SK-N-SH treated with all-trans-retinoic acid at 6 μM for 48 hours (cell line): ENCODE measurements at regions not wholly inside any gene's neighbourhood (a gene's known extent, or its start where the extent isn't known, plus 50 kb on each side); places are given as distances from the start of the nearest gene placed in this dataset.

ENCODE experiments used
- ATAC-seq: fragments of 200-7000 bp; cut with Tn5 transposase; 3 replicates; pipeline ENCODE4 v1.9.1; 2020; ENCODE audit warnings: mild to moderate bottlenecking, moderate library complexity
- ARNTL ChIP-seq: fragments of 450-650 bp; formaldehyde crosslinking; IDR thresholded peaks from 2 replicates; pipeline ENCODE4 v1.5.0; 2020; ENCODE audit warnings: low read depth, mild to moderate bottlenecking, moderate library complexity, borderline replicate concordance
- BACH2 ChIP-seq: fragments of 250-450 bp; sonication (Bioruptor Pico); IDR thresholded peaks from 2 replicates; pipeline ENCODE4 v1.9.0; 2021; ENCODE audit warnings: mild to moderate bottlenecking, borderline replicate concordance
- CREB5 ChIP-seq: fragments of 250-450 bp; sonication (Bioruptor Pico); IDR thresholded peaks from 2 replicates; pipeline ENCODE4 v1.5.1; 2020; ENCODE audit warnings: low read depth, mild to moderate bottlenecking, moderate library complexity
- CSDC2 ChIP-seq: fragments of 250-450 bp; sonication (Bioruptor Pico); IDR thresholded peaks from 2 replicates; pipeline ENCODE4 v1.5.0; 2020; ENCODE audit warnings: mild to moderate bottlenecking, moderate library complexity
- CSRNP3 ChIP-seq: fragments of 250-450 bp; sonication (Bioruptor Pico); IDR thresholded peaks from 2 replicates; pipeline ENCODE4 v1.5.1; 2021; ENCODE audit warnings: mild to moderate bottlenecking, moderate library complexity
- ESRRG ChIP-seq: fragments of 250-450 bp; sonication (Bioruptor Pico); IDR thresholded peaks from 2 replicates; pipeline ENCODE4 v1.6.1; 2021; ENCODE audit warnings: mild to moderate bottlenecking
- GLIS3 ChIP-seq: fragments of 250-450 bp; sonication (Bioruptor Pico); IDR thresholded peaks from 2 replicates; pipeline ENCODE4 v1.5.0; 2020; ENCODE audit warnings: mild to moderate bottlenecking, moderate library complexity
- ISL1 ChIP-seq: fragments of 250-450 bp; sonication (Bioruptor Pico); IDR thresholded peaks from 2 replicates; pipeline ENCODE4 v2.1.2; 2022; ENCODE audit warnings: mild to moderate bottlenecking, moderate library complexity
- OSR1 ChIP-seq: fragments of 250-450 bp; sonication (Bioruptor Pico); IDR thresholded peaks from 2 replicates; pipeline ENCODE4 v1.8.0; 2022; ENCODE audit warnings: moderate library complexity, mild to moderate bottlenecking, inconsistent platforms
- PATZ1 ChIP-seq: fragments of 250-450 bp; sonication (Bioruptor Pico); IDR thresholded peaks from 2 replicates; pipeline ENCODE4 v1.8.0; 2020; ENCODE audit warnings: mild to moderate bottlenecking, moderate library complexity, borderline replicate concordance
- POU6F1 ChIP-seq: fragments of 250-450 bp; sonication (Bioruptor Pico); IDR thresholded peaks from 2 replicates; pipeline ENCODE4 v1.8.0; 2021; ENCODE audit warnings: low read depth, mild to moderate bottlenecking, moderate library complexity, borderline replicate concordance
- PPARA ChIP-seq: fragments of 250-450 bp; sonication (Bioruptor Pico); IDR thresholded peaks from 2 replicates; pipeline ENCODE4 v1.5.0; 2020; ENCODE audit warnings: mild to moderate bottlenecking, borderline replicate concordance
- RARB ChIP-seq: fragments of 250-450 bp; sonication (Bioruptor Pico); IDR thresholded peaks from 2 replicates; pipeline ENCODE4 v1.8.0; 2021; ENCODE audit warnings: mild to moderate bottlenecking, moderate library complexity
- SNAI2 ChIP-seq: fragments of 250-450 bp; sonication (Bioruptor Pico); IDR thresholded peaks from 2 replicates; pipeline ENCODE4 v1.5.0; 2020; ENCODE audit warnings: mild to moderate bottlenecking, moderate library complexity
- TCF4 ChIP-seq: fragments of 250-450 bp; sonication (Bioruptor Pico); IDR thresholded peaks from 2 replicates; pipeline ENCODE4 v1.8.0; 2021; ENCODE audit warnings: mild to moderate bottlenecking, moderate library complexity, borderline replicate concordance
- TOX ChIP-seq: fragments of 250-450 bp; sonication (Bioruptor Pico); IDR thresholded peaks from 2 replicates; pipeline ENCODE4 v1.8.0; 2021; ENCODE audit warnings: mild to moderate bottlenecking, moderate library complexity, borderline replicate concordance
- TSHZ2 ChIP-seq: fragments of 250-450 bp; sonication (Bioruptor Pico); IDR thresholded peaks from 2 replicates; pipeline ENCODE4 v1.5.0; 2020; ENCODE audit warnings: mild to moderate bottlenecking, moderate library complexity
- ZC3H10 ChIP-seq: fragments of 250-450 bp; sonication (Bioruptor Pico); IDR thresholded peaks from 2 replicates; pipeline ENCODE4 v1.5.1; 2021; ENCODE audit warnings: mild to moderate bottlenecking, moderate library complexity
- ZFP3 ChIP-seq: fragments of 250-450 bp; sonication (Bioruptor Pico); IDR thresholded peaks from 2 replicates; pipeline ENCODE4 v1.5.0; 2020; ENCODE audit warnings: mild to moderate bottlenecking, moderate library complexity
- ZFP30 ChIP-seq: fragments of 450-650 bp; formaldehyde crosslinking; IDR thresholded peaks from 2 replicates; pipeline ENCODE4 v1.5.0; 2022; ENCODE audit warnings: mild to moderate bottlenecking, moderate library complexity
- ZNF70 ChIP-seq: fragments of 450-650 bp; formaldehyde crosslinking; IDR thresholded peaks from 2 replicates; pipeline ENCODE4 v1.5.0; 2020; ENCODE audit warnings: mild to moderate bottlenecking, moderate library complexity
- ZNF8 ChIP-seq: fragments of 450-650 bp; formaldehyde crosslinking; IDR thresholded peaks from 2 replicates; pipeline ENCODE4 v1.5.0; 2020; ENCODE audit warnings: mild to moderate bottlenecking, moderate library complexity

- TF ChIP-seq ZFP3, result no peak
- TF ChIP-seq ARNTL (CRISPR knock-in tag), result no peak
- TF ChIP-seq ZC3H10 (CRISPR knock-in tag), result no peak
- no peak for TF ChIP-seq TSHZ2 (CRISPR knock-in tag)
- TF ChIP-seq TOX (CRISPR knock-in tag), result no peak
- TF ChIP-seq RARB (CRISPR knock-in tag), result no peak
- TF ChIP-seq GLIS3 (CRISPR knock-in tag), result no peak
- TF ChIP-seq PATZ1 (CRISPR knock-in tag), result no peak
- no peak for TF ChIP-seq ESRRG (CRISPR knock-in tag)
- no peak for TF ChIP-seq ZNF8 (CRISPR knock-in tag)
- TF ChIP-seq ZFP30, result no peak
- no peak for TF ChIP-seq CSDC2 (CRISPR knock-in tag)
- TF ChIP-seq, all 23 proteins: peak for 0
- no peak for ATAC-seq
Observed at GRCh38 chr2:235257590-235257989, 236.3 kb upstream of the AGAP1 start.

GRCh38 chr2:235262750-235263149, 231.1 kb upstream of the AGAP1 start:
- TF ChIP-seq ZFP30 (no peak), OSR1 (no peak), ZNF70 (no peak), PPARA (CRISPR knock-in tag) (no peak), RARB (CRISPR knock-in tag) (no peak), ARNTL (CRISPR knock-in tag) (no peak), PATZ1 (CRISPR knock-in tag) (no peak), BACH2 (no peak), TCF4 (CRISPR knock-in tag) (no peak), ZFP3 (no peak), POU6F1 (CRISPR knock-in tag) (no peak), TSHZ2 (CRISPR knock-in tag) (no peak), GLIS3 (CRISPR knock-in tag) (no peak), ZNF8 (CRISPR knock-in tag) (no peak), ESRRG (CRISPR knock-in tag) (no peak), ISL1 (CRISPR knock-in tag) (no peak), SNAI2 (CRISPR knock-in tag) (no peak), TOX (CRISPR knock-in tag) (no peak), CREB5 (CRISPR knock-in tag) (no peak), CSRNP3 (CRISPR knock-in tag) (no peak)
- no peak for ATAC-seq
